ENCODE measurements at regions not wholly inside any gene's neighbourhood (a gene's known extent, or its start where the extent isn't known, plus 50 kb on each side); places are given as distances from the start of the nearest gene placed in this dataset.

- no peak overlapping the region for H3K27ac ChIP-seq
- no peaks in the 10 kb centered on the region for H3K4me1 ChIP-seq (replicated peaks)
- no peaks in the 10 kb centered on the region for H3K9me3 ChIP-seq (replicated peaks)
- no peak for DNase-seq (ENCODE audit: low read depth in 1 of 2, low spot score in 2 of 2)
- H3K27me3 ChIP-seq (replicated peaks), result no peaks in the 10 kb centered on the region
- no peak overlapping the region for H3K4me3 ChIP-seq
- H3K36me3 ChIP-seq, result no peaks in the 10 kb centered on the region
These were observed 516.6 kb upstream of the CLINT1 start for GRCh38 chr5:158375531-158375930.

GRCh38 chr5:158373608-158374395 is 514.9 kb upstream of the CLINT1 start:
- Histone ChIP-seq H3K36me3 (no peaks in the 10 kb centered on the region), H3K27ac (no peak overlapping the region), H3K9me3 (replicated peaks) (no peaks in the 10 kb centered on the region), H3K27me3 (replicated peaks) (no peaks in the 10 kb centered on the region), H3K4me1 (replicated peaks) (no peaks in the 10 kb centered on the region), H3K4me3 (no peak overlapping the region)
- DNase-seq (ENCODE audit: low read depth in 1 of 2, low spot score in 2 of 2), result no peak

- no peak for DNase-seq (ENCODE audit: low read depth in 1 of 2, low spot score in 2 of 2)
- H3K4me1 ChIP-seq (replicated peaks), result no peaks in the 10 kb centered on the region
- H3K27ac ChIP-seq, result no peak overlapping the region
- no peaks in the 10 kb centered on the region for H3K9me3 ChIP-seq (replicated peaks)
- no peaks in the 10 kb centered on the region for H3K36me3 ChIP-seq
- H3K27me3 ChIP-seq (replicated peaks), result no peaks in the 10 kb centered on the region
- no peak overlapping the region for H3K4me3 ChIP-seq
These were observed 510.3 kb upstream of the CLINT1 start for GRCh38 chr5:158369241-158369640.

DNA sequence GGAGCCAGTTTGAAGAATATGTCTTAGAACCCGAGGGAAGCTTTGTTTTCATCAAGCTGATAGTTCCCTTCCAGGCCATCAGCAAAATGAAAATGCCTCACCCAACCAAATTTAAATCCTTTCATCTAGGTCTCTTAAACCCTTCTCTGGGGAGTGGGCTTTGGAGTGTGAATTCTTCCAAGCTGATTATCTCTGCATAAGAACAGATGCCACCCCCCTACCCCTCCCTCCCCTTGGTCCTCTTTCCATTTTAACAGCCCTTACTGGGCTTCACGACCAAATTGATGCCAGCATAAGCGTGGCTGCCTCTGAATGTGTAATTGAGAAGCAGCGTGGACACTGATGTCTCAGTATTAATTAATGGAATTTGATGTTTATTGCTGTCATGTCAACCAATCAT is 509.7 kb upstream of the CLINT1 start:
- no peaks in the 10 kb centered on the region for H3K27me3 ChIP-seq (replicated peaks)
- H3K9me3 ChIP-seq (replicated peaks), result no peaks in the 10 kb centered on the region
- no peaks in the 10 kb centered on the region for H3K4me1 ChIP-seq (replicated peaks)
- H3K27ac ChIP-seq, result no peak overlapping the region
- no peak for DNase-seq (ENCODE audit: low read depth in 1 of 2, low spot score in 2 of 2)
- H3K36me3 ChIP-seq, result no peaks in the 10 kb centered on the region
- no peak overlapping the region for H3K4me3 ChIP-seq

GRCh38 chr5:158364367-158364766 is 505.4 kb upstream of the CLINT1 start:
- H3K36me3 ChIP-seq, result no peaks in the 10 kb centered on the region
- H3K27me3 ChIP-seq (replicated peaks), result no peaks in the 10 kb centered on the region
- no peaks in the 10 kb centered on the region for H3K4me1 ChIP-seq (replicated peaks)
- no peak overlapping the region for H3K27ac ChIP-seq
- DNase-seq (ENCODE audit: low read depth in 1 of 2, low spot score in 2 of 2), result no peak
- no peaks in the 10 kb centered on the region for H3K9me3 ChIP-seq (replicated peaks)
- no peak overlapping the region for H3K4me3 ChIP-seq

GRCh38 chr5:158354958-158355357 is 496.0 kb upstream of the CLINT1 start:
- Histone ChIP-seq H3K9me3 (replicated peaks) (no peaks in the 10 kb centered on the region), H3K4me1 (replicated peaks) (no peaks in the 10 kb centered on the region), H3K27me3 (replicated peaks) (no peaks in the 10 kb centered on the region), H3K4me3 (no peak overlapping the region), H3K27ac (no peak overlapping the region), H3K36me3 (no peaks in the 10 kb centered on the region)
- DNase-seq (ENCODE audit: low read depth in 1 of 2, low spot score in 2 of 2), result no peak

- no peaks in the 10 kb centered on the region for H3K9me3 ChIP-seq (replicated peaks)
- H3K36me3 ChIP-seq, result no peaks in the 10 kb centered on the region
These were observed 492.7 kb upstream of the CLINT1 start for GRCh38 chr5:158351485-158352125.

DNA sequence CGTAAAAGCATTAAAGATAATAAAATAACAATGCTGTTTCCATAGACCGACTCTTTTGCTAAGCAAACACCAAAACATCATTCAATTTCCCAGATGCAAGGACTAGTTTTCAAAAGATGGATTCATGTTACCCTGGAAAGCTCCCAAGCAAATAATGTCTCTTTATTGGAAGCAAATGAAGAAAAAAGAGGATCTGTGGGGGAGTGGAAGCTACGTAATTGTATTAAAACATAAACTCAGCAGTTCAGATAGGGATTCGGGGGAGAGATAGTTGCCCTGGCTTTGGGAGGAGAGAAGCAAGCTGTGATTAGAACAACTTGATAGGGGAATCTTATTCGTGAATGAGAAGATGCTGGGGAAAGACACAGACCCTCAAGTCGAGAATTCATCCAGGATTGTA is 491.0 kb upstream of the CLINT1 start:
- DNase-seq (ENCODE audit: low read depth in 1 of 2, low spot score in 2 of 2), result no peak
- H3K27me3 ChIP-seq (replicated peaks), result no peaks in the 10 kb centered on the region
- no peaks in the 10 kb centered on the region; the same call in 1 of the 2 replicates for H3K4me1 ChIP-seq (replicated peaks)
- H3K4me3 ChIP-seq, result no peak overlapping the region
- H3K27ac ChIP-seq, result no peak overlapping the region
- H3K36me3 ChIP-seq, result no peaks in the 10 kb centered on the region
- no peaks in the 10 kb centered on the region for H3K9me3 ChIP-seq (replicated peaks)

More at GRCh38 chr5:158351485-158352125, 492.7 kb upstream of the CLINT1 start:
- H3K27ac ChIP-seq, result no peak overlapping the region
- H3K4me1 ChIP-seq (replicated peaks), result no peaks in the 10 kb centered on the region; the same call in 1 of the 2 replicates
- H3K27me3 ChIP-seq (replicated peaks), result no peaks in the 10 kb centered on the region
- no peak for DNase-seq (ENCODE audit: low read depth in 1 of 2, low spot score in 2 of 2)
- H3K4me3 ChIP-seq, result no peak overlapping the region

GRCh38 chr5:158344376-158344775 is 485.4 kb upstream of the CLINT1 start:
- no peaks in the 10 kb centered on the region for H3K36me3 ChIP-seq
- no peak for DNase-seq (ENCODE audit: low read depth in 1 of 2, low spot score in 2 of 2)
- H3K27ac ChIP-seq, result no peak overlapping the region
- no peaks in the 10 kb centered on the region for H3K9me3 ChIP-seq (replicated peaks)
- H3K27me3 ChIP-seq (replicated peaks), result no peaks in the 10 kb centered on the region
- no peaks in the 10 kb centered on the region; the same call in 1 of the 2 replicates for H3K4me1 ChIP-seq (replicated peaks)
- no peak overlapping the region for H3K4me3 ChIP-seq

- Histone ChIP-seq H3K9me3 (replicated peaks) (no peaks in the 10 kb centered on the region), H3K27ac (no peak overlapping the region), H3K27me3 (replicated peaks) (no peaks in the 10 kb centered on the region), H3K4me1 (replicated peaks) (no peaks in the 10 kb centered on the region), H3K4me3 (no peak overlapping the region), H3K36me3 (no peaks in the 10 kb centered on the region)
- no peak for DNase-seq (ENCODE audit: low read depth in 1 of 2, low spot score in 2 of 2)
These were observed 481.7 kb upstream of the CLINT1 start for GRCh38 chr5:158340608-158341007.

DNA sequence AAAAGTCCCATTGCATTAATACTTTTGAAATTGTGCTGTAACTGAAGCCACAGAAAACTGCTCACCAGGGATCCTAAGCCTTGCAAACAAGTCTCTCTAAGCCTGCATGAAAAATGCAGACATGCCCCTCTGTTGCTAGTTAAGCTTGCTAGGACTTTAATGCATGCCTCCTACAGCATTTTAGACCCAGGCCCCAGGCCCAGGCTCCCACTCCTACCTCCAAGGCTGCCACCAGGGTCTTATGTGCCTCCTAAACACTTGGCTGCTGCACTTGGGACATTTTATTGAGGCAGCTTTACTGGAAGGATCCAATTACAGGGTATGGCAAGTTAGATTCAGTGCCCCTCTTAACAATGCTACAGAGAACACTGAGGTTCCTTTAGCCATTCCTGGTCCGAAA is 467.3 kb upstream of the CLINT1 start:
- no peak overlapping the region for H3K27ac ChIP-seq
- H3K4me1 ChIP-seq (replicated peaks), result no peaks in the 10 kb centered on the region
- no peak for DNase-seq (ENCODE audit: low read depth in 1 of 2, low spot score in 2 of 2)
- no peaks in the 10 kb centered on the region for H3K36me3 ChIP-seq
- no peaks in the 10 kb centered on the region for H3K9me3 ChIP-seq (replicated peaks)
- no peak overlapping the region for H3K4me3 ChIP-seq
- H3K27me3 ChIP-seq (replicated peaks), result no peaks in the 10 kb centered on the region

- Histone ChIP-seq H3K27ac (no peak overlapping the region), H3K4me3 (no peak overlapping the region), H3K4me1 (replicated peaks) (no peaks in the 10 kb centered on the region), H3K9me3 (replicated peaks) (no peaks in the 10 kb centered on the region), H3K27me3 (replicated peaks) (no peaks in the 10 kb centered on the region), H3K36me3 (no peaks in the 10 kb centered on the region)
- no peak for DNase-seq (ENCODE audit: low read depth in 1 of 2, low spot score in 2 of 2)
These were observed 465.3 kb upstream of the CLINT1 start for GRCh38 chr5:158324236-158324635.

- Histone ChIP-seq H3K9me3 (replicated peaks) (no peaks in the 10 kb centered on the region), H3K4me3 (no peak overlapping the region), H3K4me1 (replicated peaks) (no peaks in the 10 kb centered on the region), H3K27me3 (replicated peaks) (no peaks in the 10 kb centered on the region), H3K36me3 (no peaks in the 10 kb centered on the region), H3K27ac (no peak overlapping the region)
- no peak for DNase-seq (ENCODE audit: low read depth in 1 of 2, low spot score in 2 of 2)
These were observed 463.7 kb upstream of the CLINT1 start for GRCh38 chr5:158322620-158323019.

DNA sequence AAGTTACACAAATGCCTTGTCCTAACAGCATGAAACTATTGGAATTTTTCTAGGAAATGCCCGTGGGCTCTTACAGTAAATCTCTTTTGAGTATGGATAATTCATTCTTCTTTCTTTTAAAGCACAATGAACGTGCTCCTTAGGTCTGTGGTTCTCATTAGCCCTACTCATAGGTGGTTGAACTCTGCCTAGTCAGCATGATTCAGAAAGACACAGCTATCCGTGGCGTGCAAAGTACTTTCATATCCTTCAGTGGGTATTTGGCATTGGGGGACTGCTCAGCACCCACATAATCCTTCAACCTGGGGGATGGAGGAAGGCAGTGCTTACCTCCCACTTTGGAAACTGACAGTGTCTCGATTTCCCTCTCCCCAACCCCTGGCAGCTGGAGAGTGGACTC is 462.0 kb upstream of the CLINT1 start:
- Histone ChIP-seq H3K27me3 (replicated peaks) (no peaks in the 10 kb centered on the region), H3K36me3 (no peaks in the 10 kb centered on the region), H3K27ac (no peak overlapping the region), H3K4me3 (no peak overlapping the region), H3K9me3 (replicated peaks) (no peaks in the 10 kb centered on the region), H3K4me1 (replicated peaks) (no peaks in the 10 kb centered on the region)
- DNase-seq (ENCODE audit: low read depth in 1 of 2, low spot score in 2 of 2), result no peak

All from SJSA1 (cell line).